ENCODE measurements at regions not wholly inside any gene's neighbourhood (a gene's known extent, or its start where the extent isn't known, plus 50 kb on each side); places are given as distances from the start of the nearest gene placed in this dataset.

DNA sequence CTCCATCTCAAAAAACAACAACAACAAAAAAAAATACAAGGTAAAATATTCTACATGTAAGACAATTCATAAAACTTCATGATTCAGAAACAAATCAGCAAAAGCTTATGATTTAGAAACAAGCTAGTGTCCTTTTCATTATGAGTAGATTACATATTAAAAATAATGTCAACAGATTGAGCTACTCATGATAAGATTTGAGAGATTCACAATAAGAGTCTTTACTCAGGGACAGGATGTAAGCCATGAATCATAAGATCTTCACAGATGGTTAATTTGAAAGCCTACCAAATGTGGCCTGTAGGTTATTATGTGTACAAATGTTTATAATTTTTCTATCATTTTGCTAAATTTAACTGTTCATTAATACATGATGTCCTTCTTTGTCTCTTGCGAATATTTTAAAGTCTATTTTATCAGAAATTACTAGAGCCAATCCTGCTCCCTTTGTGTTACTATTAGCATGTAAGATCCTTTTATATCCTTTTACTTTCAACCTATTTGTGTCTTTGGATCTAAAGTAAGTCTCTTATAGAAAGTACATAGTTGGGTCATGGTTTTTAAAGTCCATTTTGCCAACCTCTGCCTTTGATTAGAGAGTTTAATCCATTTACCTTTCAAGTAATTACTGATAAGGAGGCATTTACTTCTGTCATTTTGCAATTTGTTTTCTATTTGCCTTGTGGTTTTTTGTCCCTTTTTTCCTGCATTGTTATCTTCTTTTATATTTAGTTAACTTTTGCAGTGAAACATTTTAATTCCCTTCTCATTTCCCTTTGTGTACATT is 68.3 kb upstream of the RXFP2 start:
- TF ChIP-seq, protein P1, sequence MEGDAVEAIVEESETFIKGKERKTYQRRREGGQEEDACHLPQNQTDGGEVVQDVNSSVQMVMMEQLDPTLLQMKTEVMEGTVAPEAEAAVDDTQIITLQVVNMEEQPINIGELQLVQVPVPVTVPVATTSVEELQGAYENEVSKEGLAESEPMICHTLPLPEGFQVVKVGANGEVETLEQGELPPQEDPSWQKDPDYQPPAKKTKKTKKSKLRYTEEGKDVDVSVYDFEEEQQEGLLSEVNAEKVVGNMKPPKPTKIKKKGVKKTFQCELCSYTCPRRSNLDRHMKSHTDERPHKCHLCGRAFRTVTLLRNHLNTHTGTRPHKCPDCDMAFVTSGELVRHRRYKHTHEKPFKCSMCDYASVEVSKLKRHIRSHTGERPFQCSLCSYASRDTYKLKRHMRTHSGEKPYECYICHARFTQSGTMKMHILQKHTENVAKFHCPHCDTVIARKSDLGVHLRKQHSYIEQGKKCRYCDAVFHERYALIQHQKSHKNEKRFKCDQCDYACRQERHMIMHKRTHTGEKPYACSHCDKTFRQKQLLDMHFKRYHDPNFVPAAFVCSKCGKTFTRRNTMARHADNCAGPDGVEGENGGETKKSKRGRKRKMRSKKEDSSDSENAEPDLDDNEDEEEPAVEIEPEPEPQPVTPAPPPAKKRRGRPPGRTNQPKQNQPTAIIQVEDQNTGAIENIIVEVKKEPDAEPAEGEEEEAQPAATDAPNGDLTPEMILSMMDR (IDR thresholded peaks at IDR 0.05; ENCODE audit: control extremely low read depth in 1 of 3, insufficient read depth in 1 of 3, low read depth in 1 of 3, low read length in 3 of 3), result no peak
- TF ChIP-seq YY1 (IDR thresholded peaks at IDR 0.05; ENCODE audit: low read depth, low read length), result no peak
- no peak for TF ChIP-seq EP300 (IDR thresholded peaks at IDR 0.05; ENCODE audit: borderline replicate concordance in 1 of 2, low read depth in 2 of 2, low read length in 2 of 2)
- no peak for TF ChIP-seq GTF2F1 (IDR thresholded peaks at IDR 0.05; ENCODE audit: borderline replicate concordance, low read depth, low read length)
